B cell (primary cell): ENCODE measurements at regions not wholly inside any gene's neighbourhood (a gene's known extent, or its start where the extent isn't known, plus 50 kb on each side); places are given as distances from the start of the nearest gene placed in this dataset.

ENCODE experiments used
- ATAC-seq: fragments of 200-7000 bp; cut with Tn5 transposase; one replicate; pipeline ENCODE4 v1.10.0; 2021; ENCODE audit warnings: low read depth, mild to moderate bottlenecking, moderate number of reproducible peaks, moderate library complexity
- CTCF ChIA-PET: fragments of 350-600 bp; sonication (Branson Sonifier 250); formaldehyde crosslinking; loops from one replicate; lab custom pipeline; 2021; ENCODE audit warnings: antibody characterized with exemption, inconsistent platforms; lab: Charles Lee
- POLR2A ChIA-PET: fragments of 350-600 bp; sonication (Branson Sonifier 250); formaldehyde crosslinking; loops from one replicate; lab custom pipeline; 2021; ENCODE audit warnings: antibody characterized with exemption; lab: Charles Lee
- DNase-seq: peaks from one replicate; pipeline ENCODE4 v3.0.0; 2013
- H2AFZ ChIP-seq: 2 replicates; pipeline ENCODE4 v1.6.1; 2012; ENCODE audit warnings: mild to moderate bottlenecking, low read depth, low read length; ENCODE audit not compliant: insufficient read depth, poor library complexity, severe bottlenecking
- H3K27ac ChIP-seq, 2 donors: 1 replicate in 1 of 2; 2 replicates in 1 of 2; pipeline ENCODE4 v1.5.1; 2012 to 2013; ENCODE audit warnings: low read length in 2 of 2, mild to moderate bottlenecking in 2 of 2, moderate library complexity in 1 of 2
- H3K27me3 ChIP-seq, 4 experiments: fragments of 200-600 bp in 1 of 4; sonication (generic) in 1 of 4; replicated peaks in 1 of 4; 1 replicate in 2 of 4; 2 replicates in 2 of 4; pipeline versions ENCODE4 v1.6.1 to v1.7.0; 2013 to 2016; ENCODE audit warnings: low read length in 3 of 4, mild to moderate bottlenecking in 2 of 4, mixed read lengths in 1 of 4, moderate library complexity in 1 of 4; ENCODE audit not compliant: insufficient read depth in 4 of 4, control insufficient read depth in 3 of 4; ENCODE audit errors: control extremely low read depth in 1 of 4
- H3K36me3 ChIP-seq, 2 experiments: replicated peaks in 1 of 2; 1 replicate in 1 of 2; 2 replicates in 1 of 2; pipeline versions ENCODE4 v1.6.1 to v1.7.1; 2013; ENCODE audit warnings: low read length in 1 of 2; ENCODE audit not compliant: insufficient read depth in 2 of 2, control insufficient read depth in 1 of 2; ENCODE audit errors: control extremely low read depth in 1 of 2, extremely low read depth in 1 of 2
- H3K4me1 ChIP-seq, 2 donors: fragments of 200-600 bp in 1 of 2; sonication (generic) in 1 of 2; 1 replicate in 1 of 2; 2 replicates in 1 of 2; pipeline versions ENCODE4 v1.5.1 to v1.6.1; 2013 to 2017; ENCODE audit warnings: low read length in 2 of 2; ENCODE audit not compliant: control insufficient read depth in 2 of 2, insufficient read depth in 2 of 2
- H3K4me2 ChIP-seq: replicated peaks from 2 replicates; pipeline ENCODE3; 2012; ENCODE audit warnings: mild to moderate bottlenecking, low read depth, low read length; ENCODE audit not compliant: poor library complexity, severe bottlenecking
- H3K4me3 ChIP-seq, 5 experiments: fragments of 200-600 bp in 1 of 5; sonication (generic) in 1 of 5; 1 replicate in 3 of 5; 2 replicates in 2 of 5; pipeline versions ENCODE4 v1.5.1 to v1.7.0; 2011 to 2016; ENCODE audit warnings: low read length in 4 of 5, mild to moderate bottlenecking in 4 of 5, low read depth in 2 of 5, control low read depth in 1 of 5, moderate library complexity in 1 of 5; ENCODE audit not compliant: insufficient read depth in 1 of 5; ENCODE audit errors: control extremely low read depth in 1 of 5, extremely low read depth in 1 of 5
- H3K79me2 ChIP-seq: fragments of 200-600 bp; sonication (generic); one replicate; pipeline ENCODE4 v1.6.0; 2016; ENCODE audit warnings: low read length; ENCODE audit not compliant: control insufficient read depth, insufficient read depth
- H3K9ac ChIP-seq: fragments of 200-600 bp; sonication (generic); 2 replicates; pipeline ENCODE4 v1.6.1; 2017; ENCODE audit warnings: mild to moderate bottlenecking, low read length, moderate library complexity
- H3K9me3 ChIP-seq, 3 donors: one replicate each; pipeline versions ENCODE4 v1.6.1 to v1.7.1; 2013; ENCODE audit warnings: low read length in 2 of 3; ENCODE audit not compliant: control insufficient read depth in 2 of 3, insufficient read depth in 1 of 3; ENCODE audit errors: control extremely low read depth in 1 of 3
- H4K20me1 ChIP-seq: 2 replicates; pipeline ENCODE4 v1.6.0; 2012; ENCODE audit warnings: mild to moderate bottlenecking, low read length; ENCODE audit not compliant: insufficient read depth, control insufficient read depth, poor library complexity, severe bottlenecking
- H3K27ac Mint-ChIP-seq: one replicate; pipeline ENCODE4 v1.8.0; 2021; ENCODE audit warnings: mixed read lengths
- H3K27me3 Mint-ChIP-seq: one replicate; pipeline ENCODE4 v1.8.0; 2021; ENCODE audit warnings: mixed read lengths
- H3K4me1 Mint-ChIP-seq: one replicate; pipeline ENCODE4 v1.8.0; 2021; ENCODE audit warnings: mixed read lengths
- H3K4me3 Mint-ChIP-seq: one replicate; pipeline ENCODE4 v1.8.0; 2021; ENCODE audit warnings: mixed read lengths
- H3K9me3 Mint-ChIP-seq: one replicate; pipeline ENCODE4 v1.8.0; 2022; ENCODE audit warnings: mixed read lengths; ENCODE audit not compliant: insufficient read depth
- CTCF ChIP-seq: fragments of 200-600 bp; IDR thresholded peaks from one replicate; pipeline ENCODE4 v1.8.0; 2022; ENCODE audit warnings: antibody characterized with exemption, mild to moderate bottlenecking
- EZH2 ChIP-seq: IDR thresholded peaks from 2 replicates; pipeline ENCODE4 v1.6.1; 2012; ENCODE audit warnings: borderline replicate concordance, low read depth, mild to moderate bottlenecking, moderate library complexity, low read length; ENCODE audit not compliant: insufficient read depth, poor library complexity, severe bottlenecking
- WGBS: methylation state at CpG from one replicate; pipeline ENCODE4 v1.1.5; 2013; ENCODE audit warnings: missing lambda C conversion rate; ENCODE audit not compliant: insufficient coverage; 5-methylcytosine and 5-hydroxymethylcytosine counted together
- intact Hi-C: fragments of 100-400 bp; cut with micrococcal nuclease; formaldehyde crosslinking; loops from one replicate; pipeline ENCODE4 v1.10.0; 2022

GRCh38 chr11:106353031-106353430, 275.6 kb downstream of the AASDHPPT start:
- Histone ChIP-seq H3K27ac (no peak overlapping the region), H3K4me1 (no peaks in the 10 kb centered on the region), H3K9me3 (no peaks in the 10 kb centered on the region), H4K20me1 (no peaks in the 10 kb centered on the region), H3K27me3 (no peaks in the 10 kb centered on the region), H3K4me2 (no peak overlapping the region), H3K79me2 (no peaks in the 10 kb centered on the region), H3K9ac (no peak overlapping the region), H3K4me3 (no peak overlapping the region), H3K36me3 (no peaks in the 10 kb centered on the region), H2AFZ (no peak overlapping the region)
- DNase-seq, result no peak
- Mint-ChIP-seq H3K4me3 (no peak overlapping the region), H3K4me1 (no peaks in the 10 kb centered on the region), H3K27ac (no peak overlapping the region), H3K27me3 (no peaks in the 10 kb centered on the region), H3K9me3 (no peaks in the 10 kb centered on the region)
- ChIA-PET POLR2A (no interaction called here), CTCF (no interaction called here)
- no peak for ATAC-seq
- WGBS, result no CpG with 5 or more reads among the region's 2 CpGs
- TF ChIP-seq EZH2 (no peak), CTCF (no peak)
- intact Hi-C loops, result no loop called here

GRCh38 chr11:106369224-106369623, 291.8 kb downstream of the AASDHPPT start:
- CTCF ChIA-PET, result no interaction called here
- no peaks in the 10 kb centered on the region for H3K4me1 ChIP-seq
- H3K9me3 Mint-ChIP-seq, result no peaks in the 10 kb centered on the region
- H3K27me3 Mint-ChIP-seq, result no peaks in the 10 kb centered on the region
- DNase-seq (no peak), ATAC-seq (no peak)
- no peak overlapping the region for H3K27ac Mint-ChIP-seq
- no peaks in the 10 kb centered on the region for H4K20me1 ChIP-seq
- intact Hi-C loops, result no loop called here
- H3K4me3 ChIP-seq, result no peak overlapping the region
- no peak overlapping the region for H3K4me3 Mint-ChIP-seq
- H3K27me3 ChIP-seq, result no peaks in the 10 kb centered on the region
- no peaks in the 10 kb centered on the region for H3K9me3 ChIP-seq
- no peak overlapping the region for H2AFZ ChIP-seq
- POLR2A ChIA-PET, result no interaction called here
- no peak overlapping the region for H3K27ac ChIP-seq
- no peaks in the 10 kb centered on the region for H3K4me1 Mint-ChIP-seq
- TF ChIP-seq EZH2 (no peak), CTCF (no peak)
- H3K79me2 ChIP-seq, result no peaks in the 10 kb centered on the region
- no CpG with 5 or more reads among the region's 2 CpGs for WGBS
- no peaks in the 10 kb centered on the region for H3K36me3 ChIP-seq
- H3K4me2 ChIP-seq, result no peak overlapping the region
- no peak overlapping the region for H3K9ac ChIP-seq
